HG03460 (cell line): ENCODE measurements at regions not wholly inside any gene's neighbourhood (a gene's known extent, or its start where the extent isn't known, plus 50 kb on each side); places are given as distances from the start of the nearest gene placed in this dataset.
A peak's percentile ranks its signal among the peaks of the same experiment; 100 is the strongest.

Source experiments
- ATAC-seq: cut with Tn5 transposase; IDR thresholded peaks from one replicate; pipeline ENCODE4 v1.9.1; 2021; ENCODE audit not compliant: unreplicated experiment

DNA sequence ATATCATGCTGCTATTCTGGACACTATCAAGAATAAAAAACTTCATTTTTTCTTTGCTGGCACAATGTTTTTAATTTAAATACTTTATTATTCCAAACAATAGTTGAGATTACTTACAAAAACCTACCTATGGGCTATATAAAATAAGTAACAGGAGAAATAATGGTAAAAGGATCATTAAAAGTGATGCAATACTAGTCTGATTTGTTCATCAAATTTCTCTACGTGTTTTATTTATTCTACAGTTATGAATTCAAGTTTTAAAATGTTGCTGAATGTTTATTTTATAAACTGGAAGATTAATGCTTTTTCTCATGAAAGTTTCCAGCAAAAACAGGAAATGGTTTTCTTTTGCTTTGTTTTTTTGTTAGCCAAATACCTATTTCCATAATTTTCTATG lies 662.4 kb upstream of the BRINP3 start:
- ATAC-seq, result no peak

DNA sequence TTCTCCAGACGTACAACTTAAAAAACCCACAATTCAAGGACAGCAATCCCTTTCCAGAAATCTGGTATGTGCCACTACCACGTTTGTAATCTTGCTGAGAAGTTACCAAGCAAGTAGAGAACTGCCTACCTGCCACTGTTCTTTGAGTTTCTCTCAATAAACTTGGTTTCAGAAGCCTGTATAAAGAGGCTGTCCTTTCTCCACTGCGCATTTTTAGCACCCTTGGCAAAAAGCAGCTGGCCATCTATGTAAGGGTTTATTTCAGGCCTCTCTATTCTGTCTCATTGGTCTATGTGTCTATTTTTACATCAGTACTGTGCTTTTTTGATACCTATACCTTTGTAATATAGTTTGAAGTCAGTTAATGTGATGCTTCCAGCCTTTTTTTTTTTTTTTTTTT lies 665.1 kb upstream of the BRINP3 start:
- ATAC-seq, result no peak

DNA sequence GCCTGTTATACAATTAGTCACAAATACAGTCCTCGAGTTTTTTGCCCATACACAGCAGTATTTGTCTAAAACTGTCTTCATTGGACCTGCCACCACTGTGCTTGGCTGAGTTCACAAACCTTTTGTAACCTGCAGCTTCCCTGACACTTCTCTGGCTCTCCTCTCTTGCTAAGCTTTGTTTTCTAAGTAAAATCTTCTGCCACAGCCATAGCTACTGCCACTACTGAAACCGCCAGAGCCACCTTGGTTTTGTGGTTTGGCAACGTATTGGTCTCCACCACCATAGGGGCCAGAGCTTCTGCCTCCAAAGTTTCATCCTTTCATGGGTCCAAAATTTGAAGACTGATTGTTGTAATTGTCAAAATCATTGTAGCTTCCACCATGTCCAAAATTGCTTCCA lies 668.2 kb upstream of the BRINP3 start:
- ATAC-seq, result no peak

DNA sequence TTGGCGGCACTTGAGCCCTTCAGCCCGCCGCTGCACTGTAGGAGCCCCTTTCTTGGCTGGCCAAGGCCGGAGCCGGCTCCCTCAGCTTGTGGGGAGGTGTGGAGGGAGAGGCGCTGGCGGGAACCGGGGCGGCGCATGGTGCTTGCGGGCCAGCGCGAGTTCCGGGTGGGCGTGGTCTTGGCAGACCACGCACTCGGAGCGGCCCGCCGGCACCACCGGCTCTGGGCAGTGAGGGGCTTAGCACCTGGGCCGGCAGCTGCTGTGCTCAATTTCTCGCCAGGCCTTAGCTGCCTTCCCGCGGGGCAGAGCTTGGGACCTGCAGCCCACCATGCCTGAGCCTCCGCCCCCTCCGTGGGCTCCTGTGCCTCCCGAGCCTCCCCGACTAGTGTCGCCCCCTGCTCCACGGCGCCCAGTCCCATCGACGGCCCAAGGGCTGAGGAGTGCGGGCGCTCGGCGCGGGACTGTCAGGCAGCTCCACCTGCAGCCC lies 673.7 kb upstream of the BRINP3 start:
- no peak for ATAC-seq

DNA sequence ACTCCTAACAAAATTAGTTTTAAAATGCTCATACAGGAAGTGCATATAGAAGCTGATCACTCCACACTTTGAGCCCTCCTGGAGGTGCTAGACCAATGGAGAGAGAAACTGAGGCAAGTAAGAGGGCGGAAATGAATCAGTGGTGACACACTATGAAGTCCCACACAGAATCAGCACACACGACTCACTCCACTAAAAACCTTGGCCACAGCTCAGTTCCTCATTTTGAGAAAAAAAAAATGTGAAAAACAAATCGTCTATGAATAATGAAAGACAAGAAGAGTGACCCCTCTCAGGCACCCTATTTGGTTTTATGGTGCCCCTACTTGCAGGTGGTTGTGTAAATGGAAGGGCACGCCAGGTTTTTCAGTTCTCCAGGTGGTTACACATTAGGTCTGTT lies 675.1 kb upstream of the BRINP3 start:
- no peak for ATAC-seq

DNA sequence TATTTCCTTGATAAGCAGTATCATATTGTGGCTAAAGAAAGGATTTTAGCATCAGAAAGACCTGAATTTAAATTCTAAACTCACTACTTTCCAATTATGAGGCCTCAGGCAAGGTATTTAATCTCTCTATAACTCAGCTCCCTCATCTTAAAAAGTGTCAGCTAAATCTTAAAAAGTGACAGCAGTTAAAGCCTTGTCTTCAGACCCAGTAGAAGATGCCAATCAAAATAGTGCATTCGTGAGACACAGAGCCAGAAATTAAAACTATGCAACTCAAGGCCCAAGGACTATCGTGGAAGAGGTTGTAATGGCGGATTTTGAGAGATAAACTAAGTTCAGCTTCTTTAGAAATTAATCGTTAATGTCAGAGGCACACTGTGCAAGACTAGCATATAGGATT lies 677.5 kb upstream of the BRINP3 start:
- ATAC-seq, result no peak

DNA sequence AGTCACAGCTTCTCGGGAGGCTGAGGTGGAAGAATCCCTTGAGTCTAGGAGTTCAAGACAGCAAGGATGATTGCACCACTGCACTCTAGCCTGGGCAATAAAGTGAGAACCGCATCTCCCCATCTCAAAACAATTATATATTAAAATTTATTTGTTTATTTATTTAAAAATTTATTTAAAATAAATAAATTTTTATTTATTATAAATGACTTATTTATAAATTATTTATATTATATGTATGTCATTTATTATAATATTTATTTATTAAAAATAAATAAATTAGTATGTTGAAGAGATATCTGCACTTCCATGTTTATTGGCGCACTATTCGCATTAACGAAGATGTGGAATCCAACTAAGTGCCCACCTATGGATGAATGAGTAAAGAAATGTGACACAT lies 683.2 kb upstream of the BRINP3 start:
- ATAC-seq, result no peak

DNA sequence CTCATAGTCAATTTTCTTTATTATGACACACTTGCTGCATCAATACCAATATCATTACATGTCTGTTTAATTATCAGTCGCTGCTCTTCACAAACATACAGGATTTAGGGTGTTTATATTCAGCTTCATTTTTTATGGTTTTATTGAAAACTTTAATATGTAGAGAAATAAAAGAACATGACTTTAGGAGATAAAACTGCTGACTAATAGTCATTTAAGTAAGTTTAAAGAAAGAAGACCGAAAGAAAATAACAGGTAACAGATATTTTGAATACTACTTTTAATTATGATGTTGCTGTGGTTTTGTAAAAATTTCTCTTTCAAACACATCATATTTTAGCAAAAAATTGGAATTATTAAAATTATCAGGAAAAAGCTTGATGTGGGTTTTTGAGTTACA lies 685.1 kb upstream of the BRINP3 start:
- ATAC-seq, result no peak

DNA sequence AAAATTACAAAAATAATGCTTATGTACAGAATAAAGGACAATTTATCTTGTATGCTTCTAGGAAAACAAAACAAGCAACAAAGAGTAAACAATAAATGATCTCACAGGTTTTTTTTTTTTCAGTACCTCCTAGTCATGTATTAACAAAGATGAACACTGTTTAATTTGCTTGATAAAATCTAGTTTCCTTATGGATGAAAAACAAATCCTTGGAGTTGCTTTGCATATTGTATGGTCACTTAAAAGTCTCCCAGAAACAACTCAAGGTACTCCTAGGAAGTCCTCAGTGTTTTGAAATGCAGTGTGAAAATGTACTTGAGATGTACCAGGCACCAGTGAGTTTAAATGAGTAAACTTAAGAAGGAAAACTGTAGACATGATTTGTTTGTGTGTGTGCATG lies 686.0 kb upstream of the BRINP3 start:
- no peak for ATAC-seq

DNA sequence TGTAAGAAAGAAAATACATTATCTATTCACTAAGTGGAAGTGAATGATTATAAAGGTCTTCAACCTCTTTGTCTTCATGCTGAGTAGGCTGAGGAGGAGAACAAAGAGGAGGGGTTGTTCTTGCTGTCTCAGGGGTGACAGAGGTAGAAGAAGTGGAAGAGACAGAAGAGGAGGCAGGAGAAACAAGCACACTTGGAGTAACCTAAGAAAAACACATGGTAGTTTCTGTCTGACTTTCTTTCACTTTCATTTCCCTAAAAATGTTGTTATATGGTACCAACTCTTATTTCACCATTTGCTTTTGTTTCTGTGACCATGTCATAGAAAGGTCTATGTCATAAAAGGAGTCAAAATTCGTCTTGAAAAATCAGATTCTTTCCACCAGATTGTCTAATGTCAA lies 696.6 kb upstream of the BRINP3 start:
- peak; percentile 97 for ATAC-seq

DNA sequence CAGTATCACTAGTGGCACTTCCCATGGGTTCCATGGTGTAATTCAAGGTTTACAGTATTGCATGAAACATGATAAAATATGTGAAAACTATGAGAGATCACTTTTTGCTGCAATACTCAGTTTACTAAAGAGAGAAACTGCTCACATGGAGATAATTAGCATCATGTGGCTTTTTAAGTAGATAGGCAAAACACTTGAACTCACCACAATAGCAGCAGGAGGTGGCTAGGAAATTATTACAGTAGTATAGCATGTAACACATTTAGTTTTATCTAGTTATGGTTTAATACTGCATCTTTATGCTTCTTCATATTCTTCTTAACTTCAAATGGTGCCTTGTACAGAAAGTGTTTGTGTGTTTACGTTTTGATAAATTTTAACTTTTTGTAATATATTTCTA lies 698.5 kb upstream of the BRINP3 start:
- no peak for ATAC-seq

DNA sequence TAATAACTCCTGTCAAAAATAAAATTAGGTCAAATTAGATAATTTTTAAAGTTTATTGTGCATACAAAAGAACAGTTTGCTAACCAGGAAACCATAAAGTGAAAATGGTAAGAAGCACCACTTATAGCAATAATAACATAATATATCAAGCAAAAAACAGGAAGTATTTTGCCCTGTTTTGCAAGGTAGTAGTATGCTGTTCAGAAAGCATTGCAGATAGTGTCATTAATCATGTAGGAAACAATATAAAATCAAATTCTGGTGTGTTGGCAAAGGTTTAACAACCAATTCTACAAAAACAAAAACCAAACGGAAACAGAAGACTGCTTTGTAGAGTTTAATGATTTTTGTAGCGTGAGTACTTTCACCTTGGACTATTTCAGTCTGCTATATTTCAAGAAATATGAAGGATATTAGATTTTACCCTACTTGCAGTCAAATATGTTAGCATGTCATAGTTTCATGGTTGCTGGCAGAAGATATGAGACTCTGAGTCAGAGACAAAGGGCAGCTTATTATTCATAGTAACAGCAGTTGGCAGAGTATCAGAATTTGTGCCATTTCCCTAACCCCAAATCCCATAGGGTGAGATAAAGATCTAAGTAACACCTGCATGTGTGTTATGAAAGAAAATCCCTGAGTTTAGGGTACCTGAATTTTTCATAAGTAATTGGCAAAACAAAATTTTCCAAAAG lies 729.0 kb upstream of the BRINP3 start:
- ATAC-seq, result peak; percentile 48

DNA sequence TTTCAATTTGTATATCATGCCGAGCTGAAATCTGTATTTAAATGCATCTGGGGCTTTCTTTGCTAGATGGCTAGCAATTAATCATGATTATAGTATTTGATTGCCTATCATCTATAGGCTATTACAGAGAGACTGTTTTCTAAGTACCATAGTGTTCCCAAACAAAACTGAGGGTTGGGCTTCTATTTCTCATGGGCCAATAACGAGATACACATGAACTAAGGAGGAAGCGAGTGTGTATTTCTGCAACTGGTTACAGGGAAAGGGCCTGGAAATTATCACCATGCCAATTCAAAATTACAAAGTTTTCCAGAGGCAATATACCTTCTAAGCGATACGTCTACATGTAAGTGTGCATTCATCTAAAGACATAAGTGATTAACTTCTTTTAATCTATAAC lies 744.5 kb upstream of the BRINP3 start:
- ATAC-seq, result no peak

DNA sequence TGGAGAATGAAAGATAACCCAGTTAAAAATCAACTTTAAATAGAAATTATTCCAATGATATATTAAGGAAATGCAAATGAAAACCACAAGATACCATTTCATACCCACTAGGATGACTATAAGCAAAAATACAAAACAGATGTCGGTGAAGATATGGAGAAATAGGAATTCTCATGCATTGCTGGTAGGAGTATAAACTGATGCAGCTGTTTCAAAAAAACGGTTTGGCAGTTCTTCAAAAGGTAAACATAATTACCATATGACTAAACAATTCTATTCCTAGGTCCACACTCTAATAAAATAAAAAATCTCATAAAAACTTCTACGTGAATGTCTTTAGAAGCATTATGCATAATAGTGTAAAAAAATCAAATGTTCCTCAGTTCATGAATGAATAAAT lies 763.3 kb upstream of the BRINP3 start:
- no peak for ATAC-seq

DNA sequence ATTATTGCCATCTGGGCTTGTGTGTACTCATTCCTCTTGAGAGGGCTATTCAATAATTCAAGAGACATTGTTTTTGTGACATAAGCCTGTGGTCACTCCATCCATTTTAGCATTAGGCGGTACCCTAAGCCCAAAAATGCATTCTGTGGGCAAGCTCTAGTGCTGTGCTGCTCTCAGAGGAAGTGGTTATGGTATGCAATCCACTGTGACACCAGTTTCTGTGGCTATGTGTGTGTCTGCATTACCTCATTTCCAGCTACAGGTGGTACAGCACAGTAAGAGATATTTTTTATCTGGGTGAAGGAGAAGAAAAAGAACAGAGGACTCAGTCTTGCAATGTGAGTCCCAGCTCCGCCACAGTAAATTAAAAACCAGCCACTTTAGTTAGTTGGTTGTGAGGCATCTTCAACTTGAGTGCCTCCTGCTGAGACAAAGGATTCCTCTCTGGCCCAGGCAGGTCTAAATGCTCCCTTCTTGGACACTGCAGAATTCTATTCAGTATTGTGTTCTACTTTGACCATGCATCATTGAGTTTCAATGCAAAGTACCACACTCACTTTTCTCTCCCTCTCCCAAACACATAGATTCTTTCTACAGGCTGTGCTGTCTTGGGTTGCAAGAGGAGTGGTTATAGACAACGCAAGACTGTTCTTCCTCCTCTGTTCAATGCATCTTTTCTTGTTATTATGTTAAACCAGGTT lies 777.8 kb upstream of the BRINP3 start:
- ATAC-seq, result no peak

DNA sequence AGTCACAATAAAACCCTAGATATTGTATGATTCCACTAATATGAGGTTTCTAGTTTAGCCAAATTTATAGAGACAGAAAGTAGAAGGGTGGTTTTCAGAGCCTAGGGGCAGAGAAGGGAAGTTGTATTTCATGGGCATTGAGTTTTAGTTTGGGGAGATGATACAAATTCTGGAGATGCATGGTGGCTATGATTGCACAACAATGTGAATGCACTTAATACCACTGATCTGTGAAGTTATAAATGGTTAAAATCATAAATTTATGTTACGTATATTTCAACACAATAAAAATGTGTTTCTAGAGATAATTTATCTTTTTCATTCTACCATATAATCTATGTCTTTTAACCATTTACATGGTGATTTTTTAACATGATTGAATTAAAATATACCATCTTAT lies 779.3 kb upstream of the BRINP3 start:
- ATAC-seq, result no peak

DNA sequence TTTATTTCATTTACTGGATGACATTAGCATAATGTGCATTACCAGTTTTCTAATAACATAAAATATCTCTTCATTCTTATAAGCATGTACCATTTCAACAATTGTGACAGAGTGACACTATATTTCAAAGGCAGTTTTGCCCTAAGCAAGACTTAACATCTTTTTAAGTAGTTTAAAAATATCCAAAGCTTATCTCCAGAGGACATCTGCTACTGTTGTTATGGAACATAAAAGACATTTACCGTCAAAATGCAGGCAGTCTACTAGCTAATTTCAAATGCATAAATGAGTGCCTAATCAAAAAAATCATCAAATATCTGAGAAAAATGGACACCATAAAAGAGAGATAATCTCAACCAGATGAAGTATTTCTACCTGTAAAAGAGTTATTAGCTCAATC lies 782.4 kb upstream of the BRINP3 start:
- ATAC-seq, result no peak

DNA sequence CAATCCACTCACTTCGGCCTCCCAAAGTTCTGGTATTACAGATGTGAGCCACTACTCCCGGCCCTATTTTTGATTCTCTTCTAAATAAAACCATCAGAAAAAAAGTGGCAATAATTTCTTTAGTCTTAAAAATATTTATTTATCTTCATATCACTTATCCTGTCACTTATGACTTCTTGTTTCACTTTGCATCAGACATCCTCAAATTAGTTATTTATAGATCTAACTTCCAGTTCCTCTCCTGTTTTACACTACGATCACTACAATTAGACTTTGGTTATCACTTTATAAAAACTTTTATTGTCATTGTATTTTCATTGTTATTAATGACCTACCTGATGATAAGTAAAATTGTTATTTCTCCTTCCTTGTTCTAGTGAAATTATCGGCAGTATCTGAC lies 783.4 kb upstream of the BRINP3 start:
- no peak for ATAC-seq

DNA sequence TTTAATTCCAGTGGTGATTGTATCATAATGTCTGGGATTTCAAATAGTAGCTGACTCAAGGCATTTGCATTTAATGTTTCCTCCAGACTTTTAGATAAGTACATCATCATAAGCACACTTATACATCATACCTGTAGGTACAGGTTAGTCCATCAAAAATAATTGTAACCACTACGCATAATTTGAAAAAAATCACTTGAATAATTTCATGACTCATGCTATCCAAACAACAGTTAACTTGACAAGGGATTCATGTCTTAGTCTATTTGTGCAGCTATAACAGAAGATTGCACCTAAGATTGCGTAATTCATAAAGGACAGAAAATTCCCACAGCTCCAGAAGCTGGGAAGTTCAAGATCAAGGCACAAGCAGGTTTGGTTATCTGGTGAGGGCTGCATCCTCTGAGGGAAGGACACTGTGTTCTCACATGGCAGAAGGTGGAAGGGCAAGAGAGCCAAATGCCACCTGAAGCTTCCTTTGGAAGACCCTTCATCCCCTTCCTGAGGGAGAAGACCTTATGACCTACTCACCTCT lies 801.7 kb upstream of the BRINP3 start:
- no peak for ATAC-seq

DNA sequence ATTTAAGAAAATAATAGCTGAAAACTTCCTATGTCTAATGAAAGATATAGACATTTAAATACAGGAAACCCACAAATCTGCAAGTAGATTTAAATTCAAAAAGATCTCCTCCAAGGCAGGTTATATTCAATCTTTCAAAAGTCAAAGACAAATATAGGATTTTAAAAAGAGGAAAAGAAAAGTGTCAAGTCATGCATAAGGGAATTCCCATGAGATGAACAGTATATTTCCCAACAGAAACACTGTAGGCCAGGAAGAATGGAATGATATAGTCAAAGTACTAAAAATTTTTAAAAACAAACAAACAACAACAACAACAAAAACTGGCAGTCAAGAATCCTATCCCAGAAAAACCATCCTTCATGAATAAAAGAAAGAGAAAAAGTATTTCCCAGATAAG lies 806.5 kb upstream of the BRINP3 start:
- no peak for ATAC-seq

DNA sequence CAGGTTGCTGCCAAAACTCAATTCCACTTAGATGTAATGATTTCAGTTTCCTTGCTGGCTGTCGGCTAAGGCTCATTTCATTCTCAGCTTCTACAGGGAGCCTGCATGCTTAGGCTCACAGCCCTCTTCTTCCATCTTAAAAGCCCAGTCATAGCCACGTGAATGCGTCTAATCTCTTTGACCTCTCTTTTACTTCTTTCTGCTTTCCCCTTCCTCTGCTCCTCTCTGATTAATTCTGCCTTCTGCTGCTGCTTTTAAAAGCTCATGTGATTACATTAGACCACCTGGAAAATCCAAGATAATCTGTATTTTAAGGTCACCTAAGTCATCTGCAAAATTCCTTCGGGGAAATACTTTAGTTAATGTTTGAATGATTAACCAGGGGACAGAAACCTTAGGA lies 812.8 kb upstream of the BRINP3 start:
- no peak for ATAC-seq

DNA sequence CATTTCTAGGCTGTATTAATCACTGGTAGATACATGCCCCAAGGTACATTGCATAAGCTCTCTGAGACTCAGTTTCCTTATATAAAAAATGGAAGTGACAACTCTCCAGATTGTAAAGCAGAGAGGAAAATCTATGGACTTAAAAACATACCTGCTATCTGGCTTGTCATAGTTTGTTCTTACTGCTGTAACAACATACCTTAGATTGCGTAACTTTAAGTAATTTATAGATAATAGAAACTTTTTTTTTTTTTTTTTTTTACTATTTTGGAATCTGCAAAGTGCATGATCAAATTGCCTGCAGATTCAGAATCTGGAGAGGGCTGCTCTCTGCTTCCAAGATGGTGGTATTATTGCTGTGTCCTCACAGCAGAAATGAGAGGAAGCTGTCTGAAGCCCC lies 827.7 kb upstream of the BRINP3 start:
- ATAC-seq, result no peak

DNA sequence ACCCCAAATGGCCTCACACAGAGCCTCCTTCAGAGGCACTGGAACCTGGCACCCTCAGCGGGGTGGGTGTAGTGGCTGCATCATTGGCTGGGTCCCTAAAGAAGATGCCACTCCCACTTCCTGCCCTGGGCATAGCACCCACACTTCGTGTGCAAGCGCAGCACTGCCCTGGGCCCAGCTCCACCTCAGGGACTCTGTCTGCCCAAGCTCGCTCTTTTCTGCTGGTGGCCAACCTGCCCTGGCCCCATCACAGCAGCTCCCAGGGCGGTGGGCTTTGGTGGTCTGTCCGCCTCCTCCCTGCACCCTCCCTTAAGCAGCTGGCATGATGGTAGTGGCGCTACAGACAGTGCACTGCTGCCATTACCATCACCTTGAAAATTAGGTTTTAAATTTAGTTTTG lies 829.3 kb upstream of the BRINP3 start:
- no peak for ATAC-seq
